SW480 (cell line): ENCODE measurements at regions not wholly inside any gene's neighbourhood (a gene's known extent, or its start where the extent isn't known, plus 50 kb on each side); places are given as distances from the start of the nearest gene placed in this dataset.

Experiments
- DNase-seq: peaks from one replicate; pipeline ENCODE4 v3.0.0-alpha.2; 2016; ENCODE audit warnings: low spot score

- no peak for DNase-seq
Observed at GRCh38 chr13:34413538-34414210, 528.4 kb upstream of the NBEA start.

GRCh38 chr13:34414616-34415015 is 527.5 kb upstream of the NBEA start:
- no peak for DNase-seq

- DNase-seq, result no peak
Observed at GRCh38 chr13:34416971-34417380, 525.1 kb upstream of the NBEA start.

GRCh38 chr13:34417896-34418295 is 524.2 kb upstream of the NBEA start:
- no peak for DNase-seq

- DNase-seq, result no peak
Observed at GRCh38 chr13:34419025-34419424, 523.0 kb upstream of the NBEA start.

GRCh38 chr13:34419755-34420154 is 522.3 kb upstream of the NBEA start:
- no peak for DNase-seq

GRCh38 chr13:34420702-34421346 is 521.2 kb upstream of the NBEA start:
- DNase-seq, result no peak

GRCh38 chr13:34421347-34421719 is 520.7 kb upstream of the NBEA start:
- DNase-seq, result no peak

GRCh38 chr13:34421858-34422475 is 520.1 kb upstream of the NBEA start:
- DNase-seq, result no peak

- no peak for DNase-seq
Observed at GRCh38 chr13:34422956-34423355, 519.1 kb upstream of the NBEA start.

GRCh38 chr13:34425327-34425949 is 516.6 kb upstream of the NBEA start:
- no peak for DNase-seq

GRCh38 chr13:34428911-34429310 is 513.2 kb upstream of the NBEA start:
- no peak for DNase-seq

- DNase-seq, result no peak
Observed at GRCh38 chr13:34430294-34430693, 511.8 kb upstream of the NBEA start.

- DNase-seq, result no peak
Observed at GRCh38 chr13:34431827-34432581, 510.1 kb upstream of the NBEA start.

- DNase-seq, result no peak
Observed at GRCh38 chr13:34435338-34435737, 506.7 kb upstream of the NBEA start.

- no peak for DNase-seq
Observed at GRCh38 chr13:34437873-34438272, 504.2 kb upstream of the NBEA start.

GRCh38 chr13:34452831-34453230 is 489.2 kb upstream of the NBEA start:
- no peak for DNase-seq

- no peak for DNase-seq
Observed at GRCh38 chr13:34458756-34459715, 483.0 kb upstream of the NBEA start.

- DNase-seq, result no peak
Observed at GRCh38 chr13:34459856-34460255, 482.2 kb upstream of the NBEA start.

GRCh38 chr13:34462843-34463242 is 479.2 kb upstream of the NBEA start:
- peak; percentile 28 for DNase-seq

GRCh38 chr13:34464011-34464410 is 478.1 kb upstream of the NBEA start:
- no peak for DNase-seq
